ENCODE measurements at regions not wholly inside any gene's neighbourhood (a gene's known extent, or its start where the extent isn't known, plus 50 kb on each side); places are given as distances from the start of the nearest gene placed in this dataset.

- intact Hi-C loops (cut with DNase I): no loop called here
- H3K27ac ChIP-seq: no peak overlapping the region
- no peaks in the 10 kb centered on the region for H3K27me3 ChIP-seq
- no peak for DNase-seq
- TF ChIP-seq POLR2A (IDR thresholded peaks at IDR 0.05) (no peak), CTCF (IDR thresholded peaks at IDR 0.05) (no peak), EP300 (IDR thresholded peaks at IDR 0.05) (no peak)
- no peaks in the 10 kb centered on the region for H3K4me1 ChIP-seq (ENCODE audit: insufficient read depth)
- WGBS, 3 donors: 87% methylated on average over 10 of the region's 10 CpGs
- no peaks in the 10 kb centered on the region for H3K9me3 ChIP-seq
- no peak overlapping the region for H3K4me3 ChIP-seq
- H3K36me3 ChIP-seq: no peaks in the 10 kb centered on the region
Measured at GRCh38 chr7:156203923-156204322, 391.7 kb upstream of the SHH start.

GRCh38 chr7:156198277-156198676, 386.0 kb upstream of the SHH start:
- no peaks in the 10 kb centered on the region for H3K4me1 ChIP-seq (ENCODE audit: insufficient read depth)
- no peaks in the 10 kb centered on the region for H3K27me3 ChIP-seq
- H3K9me3 ChIP-seq: no peaks in the 10 kb centered on the region
- no peaks in the 10 kb centered on the region for H3K36me3 ChIP-seq
- DNase-seq: no peak
- no peak overlapping the region for H3K4me3 ChIP-seq
- no peak overlapping the region for H3K27ac ChIP-seq
- TF ChIP-seq POLR2A (IDR thresholded peaks at IDR 0.05) (no peak), EP300 (IDR thresholded peaks at IDR 0.05) (no peak), CTCF (IDR thresholded peaks at IDR 0.05) (no peak)
- 84 to 93% (median 89%) methylated on average over 9 of the region's 9 CpGs for WGBS, 3 donors
- intact Hi-C loops (cut with DNase I): no loop called here

GRCh38 chr7:156196649-156197048, 384.4 kb upstream of the SHH start:
- 83 to 85% (median 83%) methylated on average over 13 of the region's 13 CpGs for WGBS, 3 donors
- no peaks in the 10 kb centered on the region for H3K9me3 ChIP-seq
- TF ChIP-seq CTCF (IDR thresholded peaks at IDR 0.05) (no peak), EP300 (IDR thresholded peaks at IDR 0.05) (no peak), POLR2A (IDR thresholded peaks at IDR 0.05) (no peak)
- no peaks in the 10 kb centered on the region for H3K4me1 ChIP-seq (ENCODE audit: insufficient read depth)
- intact Hi-C loops (cut with DNase I): no loop called here
- DNase-seq: no peak
- no peaks in the 10 kb centered on the region for H3K27me3 ChIP-seq
- H3K27ac ChIP-seq: no peak overlapping the region
- H3K4me3 ChIP-seq: no peak overlapping the region
- H3K36me3 ChIP-seq: no peaks in the 10 kb centered on the region

- DNase-seq: no peak
- Histone ChIP-seq H3K27ac (no peak overlapping the region), H3K4me1 (ENCODE audit: insufficient read depth) (no peaks in the 10 kb centered on the region), H3K27me3 (no peaks in the 10 kb centered on the region), H3K4me3 (no peak overlapping the region), H3K9me3 (no peaks in the 10 kb centered on the region), H3K36me3 (no peaks in the 10 kb centered on the region)
- 43 to 64% (median 55%) methylated on average over 4 of the region's 4 CpGs for WGBS, 3 donors
- intact Hi-C loops (cut with DNase I): no loop called here
- no peak for TF ChIP-seq EP300 (IDR thresholded peaks at IDR 0.05)
- TF ChIP-seq CTCF (IDR thresholded peaks at IDR 0.05): no peak
- TF ChIP-seq POLR2A (IDR thresholded peaks at IDR 0.05): no peak
Measured at GRCh38 chr7:156195276-156195675, 383.0 kb upstream of the SHH start.

- Histone ChIP-seq H3K36me3 (no peaks in the 10 kb centered on the region), H3K27ac (no peak overlapping the region), H3K4me3 (no peak overlapping the region), H3K9me3 (no peaks in the 10 kb centered on the region), H3K27me3 (no peaks in the 10 kb centered on the region), H3K4me1 (ENCODE audit: insufficient read depth) (no peaks in the 10 kb centered on the region)
- WGBS, 3 donors: 47 to 57% (median 56%) methylated on average over 11 of the region's 11 CpGs
- intact Hi-C loops (cut with DNase I): no loop called here
- no peak for TF ChIP-seq POLR2A (IDR thresholded peaks at IDR 0.05)
- TF ChIP-seq CTCF (IDR thresholded peaks at IDR 0.05): no peak
- TF ChIP-seq EP300 (IDR thresholded peaks at IDR 0.05): no peak
- DNase-seq: no peak
Measured at GRCh38 chr7:156194813-156195212, 382.6 kb upstream of the SHH start.

Measured in ovary (tissue), 7 donors.